ENCODE measurements at regions not wholly inside any gene's neighbourhood (a gene's known extent, or its start where the extent isn't known, plus 50 kb on each side); places are given as distances from the start of the nearest gene placed in this dataset.
A peak's percentile ranks its signal among the peaks of the same experiment; 100 is the strongest.
"Not testable (repeated sequence)": the region's sequence is repeated elsewhere in the genome, so short reads cannot be mapped to it uniquely, and the experiment has no call there.

- DNase-seq (ENCODE audit: low spot score), result peak; percentile 22
These were observed 256.3 kb upstream of the MINDY3 start for GRCh38 chr10:16116404-16117304.

GRCh38 chr10:16117305-16117695 is 257.0 kb upstream of the MINDY3 start:
- DNase-seq (ENCODE audit: low spot score), result peak; percentile 70

GRCh38 chr10:16119445-16119844 is 259.1 kb upstream of the MINDY3 start:
- DNase-seq (ENCODE audit: low spot score), result no peak

GRCh38 chr10:16120563-16120962 is 260.3 kb upstream of the MINDY3 start:
- no peak for DNase-seq (ENCODE audit: low spot score)

- no peak for DNase-seq (ENCODE audit: low spot score)
These were observed 281.2 kb upstream of the MINDY3 start for GRCh38 chr10:16141499-16141898.

GRCh38 chr10:16146993-16147392 is 286.7 kb upstream of the MINDY3 start:
- no peak for DNase-seq (ENCODE audit: low spot score)

- peak; percentile 18 for DNase-seq (ENCODE audit: low spot score)
These were observed 281.0 kb upstream of the PTER start for GRCh38 chr10:16155834-16156233.

- no peak for DNase-seq (ENCODE audit: low spot score)
These were observed 280.1 kb upstream of the PTER start for GRCh38 chr10:16156681-16157080.

GRCh38 chr10:16165067-16165466 is 271.7 kb upstream of the PTER start:
- DNase-seq (ENCODE audit: low spot score), result not testable (repeated sequence)

GRCh38 chr10:16182144-16182543 is 254.7 kb upstream of the PTER start:
- DNase-seq (ENCODE audit: low spot score), result peak; percentile 12

GRCh38 chr10:16182688-16183087 is 254.1 kb upstream of the PTER start:
- DNase-seq (ENCODE audit: low spot score), result no peak

- DNase-seq (ENCODE audit: low spot score), result no peak
These were observed 252.7 kb upstream of the PTER start for GRCh38 chr10:16184096-16184597.

- DNase-seq (ENCODE audit: low spot score), result no peak
These were observed 251.9 kb upstream of the PTER start for GRCh38 chr10:16184906-16185305.

- DNase-seq (ENCODE audit: low spot score), result no peak
These were observed 250.2 kb upstream of the PTER start for GRCh38 chr10:16186564-16186963.

GRCh38 chr10:16187161-16187560 is 249.6 kb upstream of the PTER start:
- no peak for DNase-seq (ENCODE audit: low spot score)

- DNase-seq (ENCODE audit: low spot score), result no peak
These were observed 244.5 kb upstream of the PTER start for GRCh38 chr10:16192337-16192736.

GRCh38 chr10:16193241-16193640 is 243.6 kb upstream of the PTER start:
- no peak for DNase-seq (ENCODE audit: low spot score)

GRCh38 chr10:16195178-16195769 is 241.5 kb upstream of the PTER start:
- no peak for DNase-seq (ENCODE audit: low spot score)

- DNase-seq (ENCODE audit: low spot score), result no peak
These were observed 240.9 kb upstream of the PTER start for GRCh38 chr10:16195894-16196293.

- DNase-seq (ENCODE audit: low spot score), result no peak
These were observed 237.6 kb upstream of the PTER start for GRCh38 chr10:16199216-16199615.

GRCh38 chr10:16223618-16224017 is 213.2 kb upstream of the PTER start:
- DNase-seq (ENCODE audit: low spot score), result not testable (repeated sequence)

- DNase-seq (ENCODE audit: low spot score), result no peak
These were observed 209.1 kb upstream of the PTER start for GRCh38 chr10:16227674-16228073.

GRCh38 chr10:16231176-16231575 is 205.6 kb upstream of the PTER start:
- DNase-seq (ENCODE audit: low spot score), result no peak

Data from cerebellar cortex (tissue), 1 donor.